COLO668 (cell line): ENCODE measurements at regions not wholly inside any gene's neighbourhood (a gene's known extent, or its start where the extent isn't known, plus 50 kb on each side); places are given as distances from the start of the nearest gene placed in this dataset.

Source experiments
- DNase-seq: peaks from one replicate; lab custom pipeline; 2025; ENCODE audit not compliant: unreplicated experiment; lab: John Stamatoyannopoulos, UW

- DNase-seq = no peak
These were observed 392.1 kb downstream of the SOX9 start for GRCh38 chr17:72512649-72513556.

GRCh38 chr17:72514321-72514861, 393.6 kb downstream of the SOX9 start:
- no peak for DNase-seq

- no peak for DNase-seq
These were observed 394.1 kb downstream of the SOX9 start for GRCh38 chr17:72514891-72515290.

GRCh38 chr17:72515291-72516065, 394.7 kb downstream of the SOX9 start:
- no peak for DNase-seq

- no peak for DNase-seq
These were observed 396.1 kb downstream of the SOX9 start for GRCh38 chr17:72516772-72517399.

GRCh38 chr17:72517413-72518158, 396.8 kb downstream of the SOX9 start:
- no peak for DNase-seq

- DNase-seq = no peak
These were observed 397.4 kb downstream of the SOX9 start for GRCh38 chr17:72518159-72518732.

DNA sequence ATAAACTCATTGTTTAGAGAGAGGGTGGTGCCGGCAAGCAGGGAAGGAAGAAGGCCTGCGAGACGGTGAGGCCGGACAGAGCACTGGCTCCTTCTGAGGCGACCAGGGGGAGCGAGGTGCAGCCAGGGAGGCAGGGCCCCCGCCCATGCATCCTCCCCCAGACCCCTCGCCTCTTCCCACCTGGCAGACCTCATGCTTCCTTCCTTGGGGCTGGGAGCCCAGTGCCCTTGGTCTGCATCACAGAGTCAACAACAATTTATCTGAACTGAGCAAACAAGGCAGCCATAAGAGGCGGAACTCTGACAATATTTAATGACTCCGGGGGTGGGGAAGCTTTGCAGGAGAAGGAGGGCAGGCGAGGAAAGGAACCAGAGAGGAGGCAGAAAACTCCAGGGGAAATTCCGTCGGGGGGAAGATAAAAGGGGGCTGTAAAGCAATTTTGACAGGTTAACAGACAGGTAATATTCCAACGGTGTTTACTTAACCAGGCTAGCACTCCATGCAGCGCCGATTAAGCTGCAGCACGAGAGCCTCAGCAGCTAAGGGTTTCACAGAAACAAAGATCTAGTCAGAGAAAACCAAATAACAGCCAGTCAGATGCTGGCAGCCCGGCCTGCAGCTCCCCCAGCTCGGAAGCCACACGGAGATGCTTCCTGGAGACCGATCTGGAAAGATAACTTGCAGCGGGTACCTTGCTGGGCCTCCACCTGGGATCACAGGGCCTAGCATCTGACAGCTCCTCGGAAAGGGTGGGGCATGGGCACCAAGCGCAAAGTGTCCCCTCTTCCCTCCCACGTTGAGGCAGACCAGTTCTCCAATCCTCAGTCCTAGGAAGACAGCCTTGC, 398.2 kb downstream of the SOX9 start:
- DNase-seq = peak; percentile 57

- no peak for DNase-seq
These were observed 398.7 kb downstream of the SOX9 start for GRCh38 chr17:72519598-72519936.

DNA sequence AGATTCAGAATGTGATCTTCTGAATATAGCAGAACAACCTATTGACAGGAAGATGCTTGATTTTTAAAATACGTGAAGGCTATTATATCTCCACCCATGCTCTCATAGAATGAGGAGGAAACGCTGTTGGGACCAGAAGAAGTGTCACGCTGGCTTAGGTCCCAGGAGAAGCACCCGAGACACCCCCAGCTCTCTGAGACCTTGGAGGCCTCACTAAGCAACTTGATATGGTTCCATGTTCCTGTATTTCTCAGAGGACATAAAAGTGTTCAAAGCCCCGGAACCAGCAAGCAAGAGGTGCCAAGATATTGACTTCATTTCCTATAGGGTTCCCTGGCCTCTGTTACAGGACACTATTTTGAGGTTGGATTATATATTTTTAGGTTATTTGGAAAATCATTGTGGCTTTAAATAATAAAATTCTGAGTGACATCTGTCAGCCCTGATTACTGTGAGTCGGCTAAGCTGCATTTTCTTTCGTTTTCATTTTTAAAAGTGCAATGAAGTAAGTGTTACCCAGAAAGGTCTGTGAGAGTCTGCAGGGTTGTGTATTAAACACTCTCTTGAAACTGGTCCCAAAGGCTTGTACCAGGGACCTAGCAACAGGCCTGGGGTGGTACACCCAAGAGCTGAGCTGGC, 400.0 kb downstream of the SOX9 start:
- no peak for DNase-seq

DNA sequence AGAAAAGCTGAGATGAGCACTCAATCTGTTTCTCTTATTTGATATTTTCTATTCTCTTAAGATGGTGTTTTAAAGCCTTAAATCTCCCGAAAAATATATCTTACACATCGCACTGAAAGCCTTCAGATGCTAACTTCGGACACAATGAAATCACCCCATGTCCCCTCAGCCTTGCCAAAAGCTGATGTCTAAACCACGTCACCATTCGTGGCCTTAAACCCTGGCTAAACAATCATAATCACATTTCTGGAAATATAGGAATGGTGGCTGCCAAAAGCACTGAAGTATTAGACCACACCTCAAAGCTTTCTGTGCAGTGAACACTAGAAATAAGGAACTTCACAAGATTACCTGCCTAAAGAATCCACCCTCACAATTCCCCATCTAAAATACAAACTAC, 402.7 kb downstream of the SOX9 start:
- DNase-seq = no peak

DNA sequence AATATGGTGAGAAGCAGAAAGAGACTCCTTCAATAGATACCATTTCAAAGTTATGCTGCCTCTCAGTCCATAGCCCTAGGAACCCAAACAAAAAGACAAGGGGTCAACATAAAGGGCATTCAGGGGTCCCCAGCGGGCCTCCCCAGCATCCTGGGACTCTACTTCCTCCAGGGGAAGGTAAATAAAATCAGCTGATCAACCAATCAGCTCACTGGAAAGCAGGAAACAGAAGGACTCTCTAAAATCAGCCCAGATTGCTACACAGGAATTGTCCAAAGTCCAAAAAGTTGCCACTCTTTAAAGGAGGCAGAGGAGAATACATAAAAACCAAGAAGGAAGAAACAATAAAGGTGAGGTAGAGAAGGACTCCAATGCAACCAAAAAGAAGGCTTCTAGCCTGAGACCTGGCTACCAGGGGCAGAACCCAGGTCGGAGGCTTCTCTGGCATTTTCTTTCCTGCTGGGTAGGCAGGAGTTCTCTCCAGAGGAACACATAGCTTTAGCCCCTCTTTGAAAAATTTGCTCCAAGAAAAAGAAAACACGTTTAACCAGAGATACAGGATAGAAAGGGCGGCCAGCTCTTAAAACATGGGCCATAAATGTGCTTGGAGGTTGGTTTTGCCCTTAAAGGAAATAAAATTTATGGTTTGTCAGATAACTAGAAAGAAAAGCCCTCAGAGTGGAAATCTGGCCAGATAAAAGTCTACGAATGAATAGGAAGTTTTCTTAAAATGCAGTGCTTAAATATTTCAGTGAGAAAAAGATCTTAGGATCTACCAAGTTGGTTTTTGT, 404.6 kb downstream of the SOX9 start:
- no peak for DNase-seq

- no peak for DNase-seq
These were observed 405.9 kb downstream of the SOX9 start for GRCh38 chr17:72526769-72527168.

DNA sequence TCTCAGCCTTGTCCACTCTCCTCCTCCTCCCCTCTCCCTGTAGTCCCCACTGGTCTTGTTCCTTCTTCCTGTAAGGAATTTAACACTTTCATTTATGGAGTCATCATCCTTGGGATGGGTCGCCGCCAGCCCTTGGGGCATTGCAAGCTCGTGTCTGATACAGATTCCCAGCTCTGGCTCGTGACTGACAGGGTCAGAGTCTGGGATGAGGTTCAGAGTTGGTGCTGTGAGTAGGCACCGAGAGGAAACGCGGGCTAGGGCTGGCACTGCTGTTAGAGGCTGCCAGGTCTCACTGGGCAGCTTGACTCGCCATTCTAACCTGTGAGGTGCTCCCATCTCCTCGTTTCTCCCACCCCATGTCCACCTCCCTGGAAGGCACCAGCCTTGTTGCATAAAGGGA, 407.0 kb downstream of the SOX9 start:
- DNase-seq = no peak

GRCh38 chr17:72528683-72529082, 407.9 kb downstream of the SOX9 start:
- DNase-seq = no peak

DNA sequence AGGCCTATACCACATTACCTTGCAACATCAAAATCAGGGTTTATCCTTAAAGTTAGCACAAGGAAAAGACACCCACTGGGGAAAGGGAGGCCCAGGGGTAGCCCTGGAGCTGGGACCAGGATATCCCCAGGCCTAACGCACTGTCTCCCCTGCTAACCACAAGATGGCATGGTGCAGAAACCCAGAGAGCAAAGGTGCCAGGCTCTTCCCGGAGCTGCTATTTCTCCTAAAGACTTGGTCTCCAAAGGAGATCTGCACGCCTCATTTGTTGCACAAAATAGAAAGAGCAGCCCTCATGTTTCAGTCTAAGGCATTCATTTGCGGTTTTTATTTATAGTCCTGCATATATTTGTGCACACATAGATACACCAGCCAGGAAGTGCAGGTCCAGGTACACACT, 408.6 kb downstream of the SOX9 start:
- DNase-seq = peak; percentile 27

DNA sequence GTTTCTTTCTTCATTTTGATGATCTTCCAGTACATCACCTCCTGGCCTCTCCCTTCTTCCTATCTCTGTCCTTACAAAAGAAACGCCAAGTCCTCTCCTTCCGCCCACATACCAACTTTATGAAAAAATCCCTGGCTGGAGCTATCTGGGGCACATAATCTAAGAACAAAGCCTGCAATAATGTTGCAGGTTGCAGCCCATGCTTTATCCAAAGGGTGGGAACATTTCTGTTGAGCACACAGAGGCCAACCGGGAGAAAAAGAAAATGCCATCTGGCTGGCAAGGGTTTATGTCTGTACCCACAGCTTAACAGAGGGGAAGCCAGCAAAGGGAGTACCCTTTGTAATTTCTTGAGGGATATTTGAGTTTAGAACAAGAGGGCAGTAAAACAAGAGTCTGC, 409.6 kb downstream of the SOX9 start:
- DNase-seq = no peak

GRCh38 chr17:72531729-72532128, 410.9 kb downstream of the SOX9 start:
- DNase-seq = no peak
